ENCODE measurements at regions not wholly inside any gene's neighbourhood (a gene's known extent, or its start where the extent isn't known, plus 50 kb on each side); places are given as distances from the start of the nearest gene placed in this dataset.

GRCh38 chr12:38961683-38962082 lies 56.3 kb upstream of the CPNE8 start:
- DNase-seq (ENCODE audit: low spot score) (no peak), ATAC-seq (ENCODE audit: low read depth) (no peak)
- H3K9me3 ChIP-seq (ENCODE audit: severe bottlenecking), result no peaks in the 10 kb centered on the region
- H3K27me3 ChIP-seq (ENCODE audit: insufficient read depth, poor library complexity, severe bottlenecking), result no peaks in the 10 kb centered on the region
- H3K36me3 ChIP-seq (ENCODE audit: low read depth), result no peaks in the 10 kb centered on the region
- TF ChIP-seq CTCF (IDR thresholded peaks at IDR 0.05; ENCODE audit: poor library complexity, severe bottlenecking), result no peak
- H3K4me3 ChIP-seq (ENCODE audit: severe bottlenecking), result no peak overlapping the region
- H3K4me1 ChIP-seq (ENCODE audit: insufficient read depth, poor library complexity, severe bottlenecking), result no peaks in the 10 kb centered on the region
- H3K27ac ChIP-seq (ENCODE audit: poor library complexity, severe bottlenecking), result no peak overlapping the region

- DNase-seq (ENCODE audit: low spot score), result no peak
- Histone ChIP-seq H3K9me3 (ENCODE audit: severe bottlenecking) (no peaks in the 10 kb centered on the region), H3K27me3 (ENCODE audit: insufficient read depth, poor library complexity, severe bottlenecking) (no peaks in the 10 kb centered on the region), H3K27ac (ENCODE audit: poor library complexity, severe bottlenecking) (no peak overlapping the region), H3K4me3 (ENCODE audit: severe bottlenecking) (no peak overlapping the region), H3K36me3 (ENCODE audit: low read depth) (no peaks in the 10 kb centered on the region), H3K4me1 (ENCODE audit: insufficient read depth, poor library complexity, severe bottlenecking) (no peaks in the 10 kb centered on the region)
- TF ChIP-seq CTCF (IDR thresholded peaks at IDR 0.05; ENCODE audit: poor library complexity, severe bottlenecking), result no peak
- ATAC-seq (ENCODE audit: low read depth), result no peak
Observed at GRCh38 chr12:38961012-38961411, 55.6 kb upstream of the CPNE8 start.

- H3K27ac ChIP-seq (ENCODE audit: poor library complexity, severe bottlenecking), result no peak overlapping the region
- no peak overlapping the region for H3K4me3 ChIP-seq (ENCODE audit: severe bottlenecking)
- no peaks in the 10 kb centered on the region for H3K9me3 ChIP-seq (ENCODE audit: severe bottlenecking)
- ATAC-seq (ENCODE audit: low read depth) (peak; percentile 68), DNase-seq (ENCODE audit: low spot score) (no peak)
- no peaks in the 10 kb centered on the region for H3K36me3 ChIP-seq (ENCODE audit: low read depth)
- no peak for TF ChIP-seq CTCF (IDR thresholded peaks at IDR 0.05; ENCODE audit: poor library complexity, severe bottlenecking)
- H3K4me1 ChIP-seq (ENCODE audit: insufficient read depth, poor library complexity, severe bottlenecking), result no peaks in the 10 kb centered on the region
- no peaks in the 10 kb centered on the region for H3K27me3 ChIP-seq (ENCODE audit: insufficient read depth, poor library complexity, severe bottlenecking)
Observed at GRCh38 chr12:38956337-38956736, 50.9 kb upstream of the CPNE8 start.
